Activated T-cell treated with anti-CD3 and anti-CD28 coated beads, Interleukin-2, amount 50 U/mL, for 72 hours (primary cell): ENCODE measurements at regions not wholly inside any gene's neighbourhood (a gene's known extent, or its start where the extent isn't known, plus 50 kb on each side); places are given as distances from the start of the nearest gene placed in this dataset.

Source experiments
- ATAC-seq, 2 donors: fragments of 150-1000 bp; cut with Tn5 transposase; replicated peaks in 1 of 2; 2 replicates each; pipeline ENCODE4 v1.10.0; 2021; ENCODE audit warnings: moderate library complexity in 2 of 2, mild to moderate bottlenecking in 1 of 2
- DNase-seq, 2 donors: peaks; one replicate each; pipeline ENCODE4 v3.0.0; 2021 to 2022; ENCODE audit warnings: mixed read lengths in 1 of 2
- H3K27ac Mint-ChIP-seq: one replicate; pipeline ENCODE4 v1.8.0; 2022; ENCODE audit warnings: mild to moderate bottlenecking, moderate library complexity, mixed read lengths
- H3K27me3 Mint-ChIP-seq: one replicate; pipeline ENCODE4 v1.8.0; 2022; ENCODE audit warnings: low read depth, mixed read lengths
- H3K36me3 Mint-ChIP-seq, 2 donors: one replicate each; pipeline ENCODE4 v1.8.0; 2022; ENCODE audit warnings: mixed read lengths in 2 of 2, mild to moderate bottlenecking in 1 of 2; ENCODE audit not compliant: insufficient read depth in 2 of 2
- H3K4me1 Mint-ChIP-seq: one replicate; pipeline ENCODE4 v1.8.0; 2022; ENCODE audit warnings: low read depth, mixed read lengths
- H3K4me3 Mint-ChIP-seq, 2 donors: one replicate each; pipeline ENCODE4 v1.8.0; 2022; ENCODE audit warnings: mild to moderate bottlenecking in 2 of 2, mixed read lengths in 2 of 2, moderate library complexity in 2 of 2
- H3K9me3 Mint-ChIP-seq, 2 donors: one replicate each; pipeline ENCODE4 v1.8.0; 2022; ENCODE audit warnings: mixed read lengths in 2 of 2

GRCh38 chr17:70771804-70772386 is 602.6 kb downstream of the KCNJ2 start:
- no peaks in the 10 kb centered on the region for H3K36me3 Mint-ChIP-seq
- H3K27me3 Mint-ChIP-seq: no peaks in the 10 kb centered on the region
- DNase-seq: no peak

DNA sequence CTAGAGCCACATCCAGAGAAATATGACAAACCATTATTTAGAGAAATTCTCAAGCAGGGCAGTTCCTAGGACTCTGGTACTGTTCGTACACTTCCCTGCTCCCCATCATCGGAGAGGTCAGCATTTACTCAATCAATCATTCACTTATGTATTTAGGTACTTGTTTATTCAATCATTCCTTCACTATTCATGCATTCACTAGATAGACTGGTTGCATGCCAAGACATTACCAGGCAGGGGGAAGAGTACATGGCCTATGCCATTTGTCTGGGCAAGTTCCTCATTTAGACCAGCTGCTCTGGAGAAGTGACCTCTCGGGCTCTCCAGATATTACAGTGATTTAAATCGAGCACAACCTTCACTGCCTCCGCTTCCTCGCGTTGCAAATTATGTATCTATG is 603.4 kb downstream of the KCNJ2 start:
- Mint-ChIP-seq H3K4me1 (no peaks in the 10 kb centered on the region), H3K27ac (no peak overlapping the region), H3K9me3 (no peaks in the 10 kb centered on the region), H3K4me3 (no peak overlapping the region), H3K27me3 (no peaks in the 10 kb centered on the region), H3K36me3 (no peaks in the 10 kb centered on the region)
- DNase-seq (no peak), ATAC-seq (no peak)

More at GRCh38 chr17:70771804-70772386, 602.6 kb downstream of the KCNJ2 start:
- Mint-ChIP-seq H3K4me1 (no peaks in the 10 kb centered on the region), H3K27ac (no peak overlapping the region), H3K4me3 (no peak overlapping the region), H3K9me3 (no peaks in the 10 kb centered on the region)
- no peak for ATAC-seq

DNA sequence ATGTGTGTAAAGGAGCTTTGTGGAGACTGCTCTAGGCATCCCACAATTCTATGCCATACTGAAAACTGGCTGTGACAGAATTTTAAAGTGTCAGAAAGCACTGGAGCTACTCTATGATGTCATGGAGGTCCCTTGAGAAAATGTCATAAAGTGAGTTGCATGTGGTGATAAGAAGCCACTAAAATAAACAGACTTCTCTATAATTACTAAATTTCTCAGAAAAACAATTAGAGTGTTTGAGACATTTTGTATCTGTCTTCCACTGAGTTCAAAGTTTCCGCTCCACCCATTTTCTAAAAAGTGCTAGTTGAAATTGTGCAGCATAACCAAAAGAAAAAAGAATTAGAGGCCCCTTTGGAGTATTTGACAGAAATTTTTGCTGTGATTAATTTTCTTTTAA is 603.9 kb downstream of the KCNJ2 start:
- H3K27me3 Mint-ChIP-seq: no peaks in the 10 kb centered on the region
- ATAC-seq (no peak), DNase-seq (no peak)
- no peak overlapping the region for H3K4me3 Mint-ChIP-seq
- H3K27ac Mint-ChIP-seq: no peak overlapping the region
- H3K36me3 Mint-ChIP-seq: no peaks in the 10 kb centered on the region
- no peaks in the 10 kb centered on the region for H3K4me1 Mint-ChIP-seq
- no peaks in the 10 kb centered on the region for H3K9me3 Mint-ChIP-seq

- H3K27me3 Mint-ChIP-seq: no peaks in the 10 kb centered on the region
- H3K36me3 Mint-ChIP-seq: no peaks in the 10 kb centered on the region
- DNase-seq: no peak
- no peak overlapping the region for H3K27ac Mint-ChIP-seq
- no peak overlapping the region for H3K4me3 Mint-ChIP-seq
- no peaks in the 10 kb centered on the region for H3K9me3 Mint-ChIP-seq
- ATAC-seq: no peak
- H3K4me1 Mint-ChIP-seq: no peaks in the 10 kb centered on the region
Measured at GRCh38 chr17:70774339-70775117, 605.2 kb downstream of the KCNJ2 start.

DNA sequence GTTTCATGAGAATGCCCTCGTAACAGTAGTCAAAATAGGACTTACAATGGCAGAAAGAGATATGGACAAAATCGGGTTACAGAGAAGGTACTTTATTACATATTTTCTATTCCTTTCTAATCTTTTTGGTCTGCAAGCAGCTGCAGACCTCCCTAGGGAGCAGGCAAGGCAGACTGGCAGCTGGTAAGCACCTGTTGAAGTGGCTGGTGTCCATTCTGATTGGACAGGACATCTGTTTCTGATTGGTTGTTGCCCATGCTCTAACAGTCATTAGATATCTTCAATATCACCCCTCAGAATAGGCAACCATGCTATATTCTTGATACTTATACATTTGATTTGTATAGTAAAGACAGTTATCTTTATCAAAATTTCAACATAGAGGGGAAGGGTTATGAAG is 606.3 kb downstream of the KCNJ2 start:
- Mint-ChIP-seq H3K4me1 (no peaks in the 10 kb centered on the region), H3K27me3 (no peaks in the 10 kb centered on the region), H3K36me3 (no peaks in the 10 kb centered on the region), H3K4me3 (no peak overlapping the region), H3K27ac (no peak overlapping the region), H3K9me3 (no peaks in the 10 kb centered on the region)
- no peak for ATAC-seq
- DNase-seq: no peak

DNA sequence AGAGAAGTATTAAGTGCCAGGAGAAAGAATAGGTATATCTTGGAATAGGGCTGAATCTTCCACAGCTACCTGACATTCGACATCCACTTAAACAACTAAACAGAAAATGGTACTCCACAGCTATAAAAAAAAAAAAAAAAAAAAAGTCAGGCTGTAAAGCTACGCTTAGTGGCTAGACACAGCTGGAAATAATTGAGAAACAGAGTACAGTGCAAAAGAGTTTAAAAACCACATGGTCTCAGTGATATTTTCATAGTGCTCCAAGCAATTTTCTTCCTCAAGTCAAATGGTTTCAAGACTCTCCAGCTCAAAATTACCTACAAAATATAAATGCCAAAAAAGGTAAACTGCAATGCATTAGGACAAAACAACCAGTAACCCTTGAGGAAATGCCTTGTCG is 607.1 kb downstream of the KCNJ2 start:
- Mint-ChIP-seq H3K4me3 (no peak overlapping the region), H3K9me3 (no peaks in the 10 kb centered on the region), H3K36me3 (no peaks in the 10 kb centered on the region), H3K4me1 (no peaks in the 10 kb centered on the region), H3K27me3 (no peaks in the 10 kb centered on the region), H3K27ac (no peak overlapping the region)
- ATAC-seq (no peak), DNase-seq (no peak)

GRCh38 chr17:70780031-70780430 is 610.7 kb downstream of the KCNJ2 start:
- Mint-ChIP-seq H3K4me3 (no peak overlapping the region), H3K27me3 (no peaks in the 10 kb centered on the region), H3K36me3 (no peaks in the 10 kb centered on the region), H3K4me1 (no peaks in the 10 kb centered on the region), H3K27ac (no peak overlapping the region), H3K9me3 (no peaks in the 10 kb centered on the region)
- ATAC-seq (no peak), DNase-seq (no peak)

DNA sequence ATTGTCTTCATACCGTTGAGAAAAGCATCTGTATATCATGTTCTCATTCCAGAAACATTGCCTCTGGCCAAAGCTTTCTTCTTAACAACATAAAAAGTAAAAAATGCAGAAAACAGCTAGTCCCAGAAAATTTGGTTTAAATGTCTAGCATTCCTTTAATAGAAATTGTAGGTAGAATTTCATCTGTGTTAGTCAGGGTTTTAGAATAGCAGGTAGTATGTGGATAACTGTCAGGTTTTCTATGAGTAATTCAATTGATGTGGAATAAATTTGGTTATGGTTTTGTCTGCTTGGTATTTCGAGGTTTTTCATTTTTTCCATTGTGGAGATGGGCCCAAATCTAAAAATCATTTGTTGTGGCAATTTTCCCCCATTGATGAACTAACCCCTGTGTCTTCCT is 616.7 kb downstream of the KCNJ2 start:
- Mint-ChIP-seq H3K36me3 (peaks cover 0 to 6% of the 10 kb centered on the region in 2 donors), H3K27ac (no peak overlapping the region), H3K4me3 (no peak overlapping the region), H3K9me3 (peaks cover 5 to 10% of the 10 kb centered on the region in 2 donors), H3K27me3 (no peaks in the 10 kb centered on the region), H3K4me1 (no peaks in the 10 kb centered on the region)
- ATAC-seq (no peak), DNase-seq (no peak)

DNA sequence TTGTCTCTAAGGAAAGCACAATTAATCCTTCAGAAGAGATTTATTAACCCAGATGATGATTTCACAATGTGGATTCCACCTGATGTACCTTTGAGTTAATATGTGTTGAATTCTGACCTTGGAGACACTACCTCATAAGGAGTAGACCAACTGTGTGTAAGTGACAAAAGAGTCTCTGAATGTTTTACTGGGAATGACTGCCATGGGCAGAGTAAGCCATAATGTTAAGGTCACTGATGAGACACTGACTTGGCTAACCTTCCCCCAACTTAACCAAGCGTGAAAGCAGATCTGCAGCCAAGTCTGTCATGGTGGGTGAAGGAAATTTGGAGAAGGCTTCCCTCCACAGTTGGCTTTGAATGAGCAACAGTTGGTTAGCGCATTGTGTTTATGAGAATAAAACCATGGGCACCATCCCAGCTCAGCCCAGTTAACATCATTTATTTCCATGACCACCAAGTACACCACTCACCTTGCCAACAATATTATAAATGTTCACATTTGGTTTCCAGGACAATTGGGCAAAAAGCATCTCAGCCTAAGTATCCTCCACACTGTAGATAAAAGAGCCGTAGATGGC is 618.5 kb downstream of the KCNJ2 start:
- Mint-ChIP-seq H3K36me3 (peaks cover 0 to 6% of the 10 kb centered on the region in 2 donors), H3K4me1 (no peaks in the 10 kb centered on the region), H3K4me3 (no peak overlapping the region), H3K27ac (no peak overlapping the region), H3K27me3 (no peaks in the 10 kb centered on the region), H3K9me3 (peaks cover 5 to 10% of the 10 kb centered on the region in 2 donors)
- DNase-seq (no peak), ATAC-seq (no peak)

- Mint-ChIP-seq H3K36me3 (peaks cover 0 to 5% of the 10 kb centered on the region in 2 donors), H3K27ac (no peak overlapping the region), H3K4me1 (no peaks in the 10 kb centered on the region), H3K9me3 (peaks cover 5 to 12% of the 10 kb centered on the region in 2 donors), H3K4me3 (no peak overlapping the region), H3K27me3 (no peaks in the 10 kb centered on the region)
- no peak for DNase-seq
- no peak for ATAC-seq
Measured at GRCh38 chr17:70791748-70792443, 622.6 kb downstream of the KCNJ2 start.

GRCh38 chr17:70794738-70795137 is 625.4 kb downstream of the KCNJ2 start:
- H3K4me1 Mint-ChIP-seq: no peaks in the 10 kb centered on the region
- no peaks in the 10 kb centered on the region for H3K27me3 Mint-ChIP-seq
- peaks cover 5 to 6% of the 10 kb centered on the region in 2 donors for H3K9me3 Mint-ChIP-seq
- no peaks in the 10 kb centered on the region for H3K36me3 Mint-ChIP-seq
- no peak overlapping the region for H3K27ac Mint-ChIP-seq
- no peak overlapping the region for H3K4me3 Mint-ChIP-seq
- ATAC-seq (no peak), DNase-seq (no peak)

DNA sequence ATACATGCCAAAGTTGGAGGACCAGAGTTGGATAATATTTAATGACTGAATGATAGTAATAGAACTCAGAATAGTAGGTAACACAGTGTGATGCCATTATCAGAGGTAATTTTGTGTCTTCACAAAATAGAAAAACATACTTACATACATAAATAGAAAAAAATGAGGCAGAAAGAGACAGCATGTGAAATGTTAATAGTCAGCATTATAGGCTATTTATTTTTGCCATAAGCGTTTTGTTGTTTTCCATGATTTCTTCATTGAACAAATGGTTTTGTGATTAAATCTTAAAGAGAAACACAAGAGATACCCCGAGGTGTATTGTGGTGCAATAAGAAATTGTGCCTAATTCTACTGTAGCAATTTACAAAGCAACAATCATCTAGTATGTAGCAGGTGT is 626.3 kb downstream of the KCNJ2 start:
- Mint-ChIP-seq H3K36me3 (no peaks in the 10 kb centered on the region), H3K4me3 (no peak overlapping the region), H3K4me1 (no peaks in the 10 kb centered on the region), H3K9me3 (peaks cover 3 to 4% of the 10 kb centered on the region in 2 donors), H3K27ac (no peak overlapping the region), H3K27me3 (no peaks in the 10 kb centered on the region)
- DNase-seq (no peak), ATAC-seq (no peak)

DNA sequence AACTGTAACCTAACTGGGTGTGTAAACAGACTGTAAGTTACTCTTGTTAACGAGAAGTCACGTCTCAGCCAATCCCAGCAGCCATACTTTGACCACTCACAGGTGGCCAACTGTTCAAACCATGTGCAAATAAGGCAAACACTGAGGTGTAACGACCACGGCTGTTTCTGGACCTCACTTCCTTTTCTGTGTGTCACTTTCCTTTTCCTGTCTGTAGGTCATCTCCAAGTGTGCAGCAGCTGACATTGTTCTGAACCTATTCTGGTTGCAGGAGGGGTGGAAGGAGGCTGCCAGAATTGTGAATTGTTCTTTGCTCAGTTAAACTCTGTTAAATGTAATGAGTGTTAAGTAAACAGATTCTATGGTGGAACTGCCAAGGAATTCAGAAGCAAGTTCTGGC is 627.4 kb downstream of the KCNJ2 start:
- H3K27ac Mint-ChIP-seq: no peak overlapping the region
- no peaks in the 10 kb centered on the region for H3K36me3 Mint-ChIP-seq
- H3K4me3 Mint-ChIP-seq: no peak overlapping the region
- ATAC-seq (no peak), DNase-seq (no peak)
- no peaks in the 10 kb centered on the region for H3K27me3 Mint-ChIP-seq
- H3K4me1 Mint-ChIP-seq: no peaks in the 10 kb centered on the region
- peaks cover 3% of the 10 kb centered on the region in 2 donors for H3K9me3 Mint-ChIP-seq
